ENCODE measurements at regions not wholly inside any gene's neighbourhood (a gene's known extent, or its start where the extent isn't known, plus 50 kb on each side); places are given as distances from the start of the nearest gene placed in this dataset.
"Not testable (repeated sequence)": the region's sequence is repeated elsewhere in the genome, so short reads cannot be mapped to it uniquely, and the experiment has no call there.

DNA sequence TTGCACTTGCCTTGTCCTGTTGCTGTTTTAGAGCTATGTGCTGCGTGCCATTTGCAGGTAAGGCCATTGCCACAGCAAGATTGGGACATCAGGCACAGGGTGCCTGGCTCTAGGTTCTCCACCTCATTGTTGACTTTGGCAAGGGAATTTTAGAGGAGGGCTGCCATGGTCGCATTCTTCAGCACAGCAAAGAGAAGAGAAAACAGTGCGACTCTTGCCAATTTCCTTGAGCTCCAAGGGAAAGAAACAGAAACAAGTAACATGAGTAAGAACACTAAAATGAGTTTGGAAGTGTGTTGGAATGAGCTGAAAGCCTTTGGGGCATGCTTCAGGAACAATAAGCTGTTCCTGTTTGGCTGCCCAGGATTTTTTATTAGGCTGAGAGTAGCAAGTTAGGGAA, 188.1 kb upstream of the IL12B start:
- no peaks in the 10 kb centered on the region for H3K36me3 ChIP-seq
- intact Hi-C loops (cut with DNase I; ENCODE audit: low total_unique reads), result no loop called here
- H3K27ac ChIP-seq, result no peak overlapping the region

DNA sequence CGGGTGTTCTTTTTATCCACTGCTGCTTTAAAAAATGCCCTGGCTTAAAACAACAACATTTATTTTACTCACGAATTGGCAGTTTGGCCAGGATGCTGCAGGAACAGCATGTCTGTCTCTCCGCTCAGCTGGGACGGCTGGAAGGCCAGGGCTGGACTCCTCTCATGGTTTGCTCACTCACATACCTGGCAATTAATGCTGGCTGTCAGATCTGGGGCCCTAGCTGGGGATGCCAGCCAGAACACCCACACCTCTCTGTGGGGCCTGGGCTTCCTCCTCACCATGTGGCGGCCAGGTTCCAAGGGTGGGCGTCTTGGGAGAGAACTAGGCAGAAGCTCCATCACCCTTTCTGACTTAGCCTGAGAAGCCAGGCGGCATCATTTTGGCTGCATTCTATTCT, 189.1 kb upstream of the IL12B start:
- 73 to 87% (median 77%) methylated on average over 7 of the region's 7 CpGs for WGBS, 5 donors
- Histone ChIP-seq H3K4me1 (peaks cover 0 to 6% (median 0%) of the 10 kb centered on the region in 6 donors), H3K27ac (no peak overlapping the region), H3K4me3 (no peak overlapping the region), H3K27me3 (replicated peaks in 1 of 7) (no peaks in the 10 kb centered on the region), H3K9me3 (no peaks in the 10 kb centered on the region), H3K36me3 (no peaks in the 10 kb centered on the region)
- TF ChIP-seq POLR2AphosphoS5 (IDR thresholded peaks at IDR 0.05), result no peak
- no peak for TF ChIP-seq POLR2A (IDR thresholded peaks at IDR 0.05)
- DNase-seq, result no peak
- intact Hi-C loops (cut with DNase I; ENCODE audit: low total_unique reads), result no loop called here

More for the DNA sequence above, 188.1 kb upstream of the IL12B start:
- Histone ChIP-seq H3K27me3 (replicated peaks in 1 of 7) (no peaks in the 10 kb centered on the region), H3K4me1 (peaks cover 0 to 6% (median 0%) of the 10 kb centered on the region in 6 donors), H3K9me3 (no peaks in the 10 kb centered on the region), H3K4me3 (no peak overlapping the region)
- 85 to 93% (median 87%) methylated on average over 3 of the region's 3 CpGs for WGBS, 5 donors
- DNase-seq, result no peak
- no peak for TF ChIP-seq POLR2A (IDR thresholded peaks at IDR 0.05)
- TF ChIP-seq, protein P1, sequence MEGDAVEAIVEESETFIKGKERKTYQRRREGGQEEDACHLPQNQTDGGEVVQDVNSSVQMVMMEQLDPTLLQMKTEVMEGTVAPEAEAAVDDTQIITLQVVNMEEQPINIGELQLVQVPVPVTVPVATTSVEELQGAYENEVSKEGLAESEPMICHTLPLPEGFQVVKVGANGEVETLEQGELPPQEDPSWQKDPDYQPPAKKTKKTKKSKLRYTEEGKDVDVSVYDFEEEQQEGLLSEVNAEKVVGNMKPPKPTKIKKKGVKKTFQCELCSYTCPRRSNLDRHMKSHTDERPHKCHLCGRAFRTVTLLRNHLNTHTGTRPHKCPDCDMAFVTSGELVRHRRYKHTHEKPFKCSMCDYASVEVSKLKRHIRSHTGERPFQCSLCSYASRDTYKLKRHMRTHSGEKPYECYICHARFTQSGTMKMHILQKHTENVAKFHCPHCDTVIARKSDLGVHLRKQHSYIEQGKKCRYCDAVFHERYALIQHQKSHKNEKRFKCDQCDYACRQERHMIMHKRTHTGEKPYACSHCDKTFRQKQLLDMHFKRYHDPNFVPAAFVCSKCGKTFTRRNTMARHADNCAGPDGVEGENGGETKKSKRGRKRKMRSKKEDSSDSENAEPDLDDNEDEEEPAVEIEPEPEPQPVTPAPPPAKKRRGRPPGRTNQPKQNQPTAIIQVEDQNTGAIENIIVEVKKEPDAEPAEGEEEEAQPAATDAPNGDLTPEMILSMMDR (IDR thresholded peaks at IDR 0.05 in 8 of 11, conservative IDR thresholded peaks at IDR 0.05 in 3 of 11), result no peak
- TF ChIP-seq POLR2AphosphoS5 (IDR thresholded peaks at IDR 0.05), result no peak

DNA sequence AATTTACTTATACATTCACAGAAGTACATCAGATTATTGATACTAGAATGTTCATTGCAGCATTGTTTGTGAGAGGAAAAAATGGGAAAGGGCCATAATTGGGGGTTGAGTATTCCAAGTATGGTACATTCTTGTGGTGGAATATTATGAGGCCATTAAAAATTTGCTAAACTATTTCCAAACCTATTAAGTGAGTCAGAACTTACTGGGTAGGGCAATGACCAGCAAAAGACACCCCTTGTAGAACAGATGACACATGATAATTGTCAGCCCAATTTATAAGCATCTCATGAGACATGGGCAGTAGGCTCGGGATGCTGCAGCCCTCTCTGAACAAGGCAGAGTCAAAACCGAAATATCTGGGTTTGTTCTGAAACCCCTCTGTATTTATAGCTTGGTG, 192.6 kb upstream of the IL12B start:
- TF ChIP-seq POLR2A (IDR thresholded peaks at IDR 0.05), result no peak
- TF ChIP-seq, protein P1 (IDR thresholded peaks at IDR 0.05 in 8 of 11, conservative IDR thresholded peaks at IDR 0.05 in 3 of 11), result no peak
- no peak for TF ChIP-seq POLR2AphosphoS5 (IDR thresholded peaks at IDR 0.05)
- H3K27ac ChIP-seq, result no peak overlapping the region
- no peak for DNase-seq
- no peaks in the 10 kb centered on the region for H3K9me3 ChIP-seq
- no peaks in the 10 kb centered on the region for H3K27me3 ChIP-seq (replicated peaks in 1 of 7)
- WGBS, 5 donors, result 88 to 100% (median 93%) methylated on average over 2 of the region's 2 CpGs
- H3K4me3 ChIP-seq, result no peak overlapping the region
- H3K4me1 ChIP-seq, result no peaks in the 10 kb centered on the region
- intact Hi-C loops (cut with DNase I; ENCODE audit: low total_unique reads), result no loop called here
- no peaks in the 10 kb centered on the region for H3K36me3 ChIP-seq

DNA sequence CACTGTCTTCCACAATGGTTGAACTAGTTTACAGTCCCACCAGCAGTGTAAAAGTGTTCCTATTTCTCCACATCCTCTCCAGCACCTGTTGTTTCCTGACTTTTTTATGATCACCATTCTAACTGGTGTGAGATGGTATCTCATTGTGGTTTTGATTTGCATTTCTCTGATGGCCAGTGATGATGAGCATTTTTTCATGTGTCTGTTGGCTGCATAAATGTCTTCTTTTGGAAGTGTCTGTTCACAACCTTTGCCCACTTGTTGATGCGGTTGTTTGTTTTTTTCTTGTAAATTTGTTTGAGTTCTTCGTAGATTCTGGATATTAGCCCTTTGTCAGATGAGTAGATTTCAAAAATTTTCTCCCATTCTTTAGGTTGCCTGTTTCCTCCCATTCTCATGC, 194.0 kb upstream of the IL12B start:
- H3K27me3 ChIP-seq (replicated peaks in 1 of 7); H3K4me1 ChIP-seq; H3K4me3 ChIP-seq; intact Hi-C loops (cut with DNase I; ENCODE audit: low total_unique reads); H3K27ac ChIP-seq; DNase-seq; H3K36me3 ChIP-seq: not testable (repeated sequence)
- 85 to 95% (median 93%) methylated on average over 2 of the region's 2 CpGs for WGBS, 5 donors
- H3K9me3 ChIP-seq, result peaks cover 0 to 11% (median 0%) of the 10 kb centered on the region in 8 donors

DNA sequence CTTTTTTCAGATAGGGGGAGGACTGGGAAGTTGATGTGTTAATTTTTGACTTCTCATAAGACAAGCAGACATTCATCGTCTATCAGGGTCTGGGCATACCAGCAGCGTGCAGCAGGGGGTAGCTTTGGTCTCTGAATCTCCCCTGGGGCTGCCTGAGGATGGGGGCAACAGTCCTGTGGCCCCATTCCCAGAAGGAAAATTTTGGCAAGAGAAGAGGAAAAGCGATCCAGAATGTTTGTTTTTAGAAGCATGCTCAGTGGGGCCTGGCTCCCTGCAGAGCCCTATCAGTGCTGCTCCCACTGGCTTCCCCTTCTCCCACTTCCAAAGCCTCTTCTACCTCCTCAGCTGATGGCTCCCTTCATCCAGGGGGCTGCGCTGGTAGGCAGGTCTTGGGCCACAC, 194.8 kb upstream of the IL12B start:
- Histone ChIP-seq H3K36me3 (no peaks in the 10 kb centered on the region), H3K4me1 (no peaks in the 10 kb centered on the region), H3K27me3 (replicated peaks in 1 of 7) (no peaks in the 10 kb centered on the region), H3K27ac (no peak overlapping the region), H3K4me3 (no peak overlapping the region), H3K9me3 (peaks cover 0 to 13% (median 0%) of the 10 kb centered on the region in 8 donors)
- 64 to 86% (median 81%) methylated on average over 4 of the region's 4 CpGs for WGBS, 5 donors
- no peak for DNase-seq
- TF ChIP-seq, protein P1 (IDR thresholded peaks at IDR 0.05 in 8 of 11, conservative IDR thresholded peaks at IDR 0.05 in 3 of 11), result no peak
- no peak for TF ChIP-seq POLR2AphosphoS5 (IDR thresholded peaks at IDR 0.05)
- no peak for TF ChIP-seq POLR2A (IDR thresholded peaks at IDR 0.05)
- intact Hi-C loops (cut with DNase I; ENCODE audit: low total_unique reads), result no loop called here
